GM03348 (cell line): ENCODE measurements at regions not wholly inside any gene's neighbourhood (a gene's known extent, or its start where the extent isn't known, plus 50 kb on each side); places are given as distances from the start of the nearest gene placed in this dataset.

Source experiments
- DNase-seq: peaks from one replicate; pipeline ENCODE4 v3.0.0; 2012; ENCODE audit warnings: low spot score

DNA sequence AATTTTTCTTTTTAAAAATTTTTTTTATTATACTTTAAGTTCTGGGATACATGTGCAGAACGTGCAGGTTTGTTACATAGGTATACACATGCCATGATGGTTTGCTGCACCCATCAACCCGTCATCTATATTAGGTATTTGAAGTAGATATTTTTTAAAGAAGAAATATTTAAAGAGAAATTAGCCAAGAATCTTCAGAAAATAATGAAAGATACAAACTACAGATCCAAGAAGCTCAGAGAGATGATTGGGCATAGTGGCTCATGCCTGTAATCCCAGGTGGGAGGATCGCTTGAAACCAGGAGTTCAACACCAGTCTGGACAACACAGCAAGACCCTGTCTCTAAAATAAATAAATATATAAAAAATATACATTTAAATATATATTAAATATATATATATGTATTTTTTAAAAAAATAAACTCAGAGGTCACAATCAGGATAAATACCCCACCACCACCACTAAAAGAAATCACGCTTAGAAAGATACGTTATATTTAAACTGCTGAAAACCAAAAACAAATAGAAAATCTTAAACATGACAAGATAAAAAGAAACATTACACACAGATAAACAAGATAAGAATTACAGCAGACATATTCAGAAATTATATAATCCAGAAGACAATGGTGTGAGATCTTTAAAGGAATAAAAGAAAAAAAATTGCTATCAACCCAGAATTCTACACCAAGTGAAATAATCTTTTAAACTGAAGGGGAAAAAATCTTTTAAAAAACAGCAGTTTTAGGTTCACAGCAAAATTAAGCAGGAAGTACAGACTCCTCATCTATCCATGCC lies 57.5 kb downstream of the CSF2 start:
- no peak for DNase-seq

DNA sequence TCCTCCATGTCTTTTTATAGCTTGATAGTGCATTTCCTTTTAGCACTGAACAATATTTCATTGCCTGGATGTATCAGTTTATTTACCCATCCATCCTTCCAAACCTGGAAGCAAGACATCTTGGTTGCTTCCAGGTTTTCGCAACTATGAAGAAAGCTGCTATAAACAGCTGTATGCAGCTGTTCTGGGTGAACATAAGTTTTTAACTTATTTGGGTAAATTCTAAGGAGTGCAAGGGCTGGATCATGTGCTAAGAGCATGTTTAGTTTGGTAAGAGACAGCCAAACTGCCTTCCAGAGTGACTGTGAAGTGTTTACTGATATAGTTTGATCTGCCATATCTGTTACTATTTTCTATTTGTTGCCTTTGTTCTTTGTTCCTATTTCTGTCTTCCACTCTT lies 58.5 kb downstream of the CSF2 start:
- DNase-seq, result no peak

DNA sequence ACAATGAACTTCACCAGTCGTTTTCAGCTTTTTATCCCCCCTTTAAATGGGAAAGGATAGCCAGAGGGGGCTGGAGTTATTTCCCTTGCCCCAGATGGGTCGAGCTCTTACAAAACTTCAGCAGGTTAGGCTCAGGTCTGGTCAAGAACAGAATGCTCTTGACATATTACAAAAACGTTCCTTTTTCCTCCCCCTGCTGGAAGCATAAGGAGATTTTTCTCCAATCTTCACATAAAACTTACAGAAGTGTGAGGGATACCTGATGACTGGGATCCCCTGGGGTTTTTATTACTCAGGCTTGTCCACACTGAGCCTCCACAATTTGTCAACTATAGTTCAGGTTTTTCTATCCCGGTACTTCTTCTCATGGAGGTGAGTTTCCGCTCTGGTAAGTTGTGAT lies 60.8 kb downstream of the CSF2 start:
- DNase-seq, result peak; percentile 15

DNA sequence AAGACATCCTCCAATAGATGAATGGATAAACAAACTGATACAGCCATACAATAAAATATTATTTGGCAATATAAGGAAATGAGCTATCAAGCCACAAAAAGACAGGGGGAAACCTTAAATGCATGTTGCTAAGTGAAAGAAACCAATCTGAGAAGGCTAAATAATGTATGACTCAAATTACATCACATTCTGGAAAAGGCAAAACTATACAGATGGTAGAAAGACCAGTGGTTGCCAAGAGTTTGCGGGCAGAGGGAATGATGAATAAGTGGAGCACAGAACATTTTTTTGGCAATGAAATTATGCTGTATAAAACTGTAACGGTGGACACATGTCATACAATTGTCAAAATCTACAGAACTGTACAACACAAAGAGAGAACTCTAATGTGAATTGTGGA lies 63.3 kb downstream of the CSF2 start:
- peak; percentile 52 for DNase-seq

DNA sequence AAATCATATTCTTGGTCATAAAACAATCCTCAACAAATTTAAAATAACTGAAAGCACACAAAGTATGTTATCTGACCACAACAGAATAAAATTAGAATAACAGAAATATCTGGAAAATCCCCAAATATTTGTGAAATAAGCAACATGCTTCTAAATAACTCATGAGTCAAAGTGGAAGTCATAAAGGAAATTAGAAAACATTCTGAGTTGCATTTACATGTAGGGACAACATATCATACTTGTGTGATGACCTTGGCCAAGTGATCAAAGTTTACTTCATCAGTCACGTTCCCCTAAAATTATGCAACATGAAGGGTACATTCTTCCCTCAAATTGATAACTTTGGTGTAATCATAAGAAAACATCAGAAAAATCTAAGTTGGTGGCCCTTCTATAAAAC lies 64.7 kb downstream of the CSF2 start:
- DNase-seq, result peak; percentile 9
